ENCODE measurements at regions not wholly inside any gene's neighbourhood (a gene's known extent, or its start where the extent isn't known, plus 50 kb on each side); places are given as distances from the start of the nearest gene placed in this dataset.
"Not testable (repeated sequence)": the region's sequence is repeated elsewhere in the genome, so short reads cannot be mapped to it uniquely, and the experiment has no call there.

GRCh38 chr18:56312551-56313335 lies 325.6 kb downstream of the TXNL1 start:
- DNase-seq, result no peak

GRCh38 chr18:56309104-56309503 lies 329.3 kb downstream of the TXNL1 start:
- no peak for DNase-seq

- DNase-seq, result no peak
Measured at GRCh38 chr18:56307354-56308170, 330.8 kb downstream of the TXNL1 start.

- no peak for DNase-seq
Measured at GRCh38 chr18:56306797-56307196, 331.6 kb downstream of the TXNL1 start.

GRCh38 chr18:56305583-56305982 lies 332.8 kb downstream of the TXNL1 start:
- no peak for DNase-seq

- DNase-seq, result no peak
Measured at GRCh38 chr18:56302156-56302555, 336.2 kb downstream of the TXNL1 start.

GRCh38 chr18:56299740-56300139 lies 338.7 kb downstream of the TXNL1 start:
- DNase-seq, result no peak

- no peak for DNase-seq
Measured at GRCh38 chr18:56298935-56299334, 339.5 kb downstream of the TXNL1 start.

GRCh38 chr18:56296381-56296780 lies 342.0 kb downstream of the TXNL1 start:
- DNase-seq, result no peak

GRCh38 chr18:56294484-56295183 lies 343.8 kb downstream of the TXNL1 start:
- no peak for DNase-seq

- no peak for DNase-seq
Measured at GRCh38 chr18:56291294-56291693, 347.1 kb downstream of the TXNL1 start.

GRCh38 chr18:56289381-56289780 lies 349.0 kb downstream of the TXNL1 start:
- no peak for DNase-seq

- no peak for DNase-seq
Measured at GRCh38 chr18:56286775-56287325, 351.5 kb downstream of the TXNL1 start.

- DNase-seq, result no peak
Measured at GRCh38 chr18:56285387-56286065, 352.9 kb downstream of the TXNL1 start.

GRCh38 chr18:56284319-56284718 lies 354.1 kb downstream of the TXNL1 start:
- DNase-seq, result no peak

- no peak for DNase-seq
Measured at GRCh38 chr18:56283316-56283715, 355.1 kb downstream of the TXNL1 start.

- DNase-seq, result no peak
Measured at GRCh38 chr18:56282234-56283104, 355.9 kb downstream of the TXNL1 start.

- DNase-seq, result not testable (repeated sequence)
Measured at GRCh38 chr18:56279816-56280215, 358.6 kb downstream of the TXNL1 start.

GRCh38 chr18:56278421-56279003 lies 359.9 kb downstream of the TXNL1 start:
- DNase-seq, result no peak

GRCh38 chr18:56276466-56276865 lies 361.9 kb downstream of the TXNL1 start:
- DNase-seq, result no peak

- DNase-seq, result no peak
Measured at GRCh38 chr18:56273541-56274219, 364.7 kb downstream of the TXNL1 start.
